ENCODE measurements at regions not wholly inside any gene's neighbourhood (a gene's known extent, or its start where the extent isn't known, plus 50 kb on each side); places are given as distances from the start of the nearest gene placed in this dataset.

GRCh38 chr14:101247842-101248725, 313.2 kb upstream of the DIO3 start:
- Histone ChIP-seq H3K27ac (ENCODE audit: low read depth, low read length, poor library complexity, severe bottlenecking) (no peak overlapping the region), H2AFZ (ENCODE audit: low read length) (no peak overlapping the region), H3K79me2 (ENCODE audit: insufficient read depth, low read depth, low read length) (no peaks in the 10 kb centered on the region), H3K4me2 (ENCODE audit: low read length) (no peak overlapping the region), H3K9me2 (ENCODE audit: insufficient read depth, low read length) (no peaks in the 10 kb centered on the region), H3K36me3 (ENCODE audit: insufficient read depth, low read length) (no peaks in the 10 kb centered on the region), H3K9me3 (ENCODE audit: low read length) (no peaks in the 10 kb centered on the region), H3K4me3 (ENCODE audit: low read depth, low read length, poor library complexity, severe bottlenecking) (no peak overlapping the region), H4K20me1 (ENCODE audit: insufficient read depth, low read length) (no peaks in the 10 kb centered on the region), H3K4me1 (ENCODE audit: insufficient read depth, low read length, poor library complexity, severe bottlenecking) (no peaks in the 10 kb centered on the region)
- DNase-seq (ENCODE audit: low spot score): no peak
- POLR2A ChIA-PET: interaction anchor here (0.7 kb wide), 1 partner anchor 115 kb away, joined by 6 read pairs; no protein-coding TSS in a partner anchor
- no TSS peak for BruUV-seq (replicated peaks)
- CTCF ChIA-PET (ENCODE audit: unreplicated experiment): no interaction called here
- TF ChIP-seq CTCF (conservative IDR thresholded peaks at IDR 0.05; ENCODE audit: low read length): no peak
- no peak for TF ChIP-seq EZH2phosphoT487 (IDR thresholded peaks at IDR 0.05; ENCODE audit: borderline replicate concordance, low read depth, low read length)
- intact Hi-C loops (cut with micrococcal nuclease; ENCODE audit: unreplicated experiment): no loop called here

- no peak overlapping the region for H3K4me3 ChIP-seq (ENCODE audit: low read depth, low read length, poor library complexity, severe bottlenecking)
- H3K79me2 ChIP-seq (ENCODE audit: insufficient read depth, low read depth, low read length): no peaks in the 10 kb centered on the region
- no peaks in the 10 kb centered on the region for H3K36me3 ChIP-seq (ENCODE audit: insufficient read depth, low read length)
- H3K27ac ChIP-seq (ENCODE audit: low read depth, low read length, poor library complexity, severe bottlenecking): no peak overlapping the region
- no peak for TF ChIP-seq CTCF (conservative IDR thresholded peaks at IDR 0.05; ENCODE audit: low read length)
- TF ChIP-seq EZH2phosphoT487 (IDR thresholded peaks at IDR 0.05; ENCODE audit: borderline replicate concordance, low read depth, low read length): no peak
- H2AFZ ChIP-seq (ENCODE audit: low read length): no peak overlapping the region
- intact Hi-C loops (cut with micrococcal nuclease; ENCODE audit: unreplicated experiment): no loop called here
- H3K4me2 ChIP-seq (ENCODE audit: low read length): no peak overlapping the region
- ChIA-PET POLR2A (no interaction called here), CTCF (ENCODE audit: unreplicated experiment) (no interaction called here)
- no peaks in the 10 kb centered on the region for H3K9me3 ChIP-seq (ENCODE audit: low read length)
- H4K20me1 ChIP-seq (ENCODE audit: insufficient read depth, low read length): no peaks in the 10 kb centered on the region
- no peak for DNase-seq (ENCODE audit: low spot score)
- no peaks in the 10 kb centered on the region for H3K4me1 ChIP-seq (ENCODE audit: insufficient read depth, low read length, poor library complexity, severe bottlenecking)
- BruUV-seq (replicated peaks): no TSS peak
- no peaks in the 10 kb centered on the region for H3K9me2 ChIP-seq (ENCODE audit: insufficient read depth, low read length)
Observed at GRCh38 chr14:101248840-101249675, 312.2 kb upstream of the DIO3 start.

Measured in OCI-LY7 (cell line).